ENCODE measurements at regions not wholly inside any gene's neighbourhood (a gene's known extent, or its start where the extent isn't known, plus 50 kb on each side); places are given as distances from the start of the nearest gene placed in this dataset.

DNA sequence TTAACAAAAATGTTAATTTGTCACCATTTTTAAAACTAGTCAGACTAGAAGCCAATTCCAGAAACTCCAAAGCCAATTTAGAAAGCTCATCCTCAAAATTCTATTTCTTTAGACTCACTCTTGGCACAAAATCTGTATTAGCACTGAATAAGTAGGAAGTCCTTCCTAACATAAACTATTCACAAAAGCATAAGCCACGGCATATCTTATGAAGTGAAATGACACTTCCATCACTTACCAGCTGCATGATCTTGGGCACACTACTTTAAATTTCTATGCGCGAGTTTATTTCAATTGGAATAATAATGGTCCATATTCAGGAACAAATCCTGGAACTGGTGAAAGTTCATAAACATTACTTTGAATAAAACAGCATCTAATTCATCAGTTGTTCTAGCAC is 1544.0 kb downstream of the TECRL start:
- DNase-seq (ENCODE audit: extremely low read depth, insufficient read length) = no peak
- TF ChIP-seq, protein P1, sequence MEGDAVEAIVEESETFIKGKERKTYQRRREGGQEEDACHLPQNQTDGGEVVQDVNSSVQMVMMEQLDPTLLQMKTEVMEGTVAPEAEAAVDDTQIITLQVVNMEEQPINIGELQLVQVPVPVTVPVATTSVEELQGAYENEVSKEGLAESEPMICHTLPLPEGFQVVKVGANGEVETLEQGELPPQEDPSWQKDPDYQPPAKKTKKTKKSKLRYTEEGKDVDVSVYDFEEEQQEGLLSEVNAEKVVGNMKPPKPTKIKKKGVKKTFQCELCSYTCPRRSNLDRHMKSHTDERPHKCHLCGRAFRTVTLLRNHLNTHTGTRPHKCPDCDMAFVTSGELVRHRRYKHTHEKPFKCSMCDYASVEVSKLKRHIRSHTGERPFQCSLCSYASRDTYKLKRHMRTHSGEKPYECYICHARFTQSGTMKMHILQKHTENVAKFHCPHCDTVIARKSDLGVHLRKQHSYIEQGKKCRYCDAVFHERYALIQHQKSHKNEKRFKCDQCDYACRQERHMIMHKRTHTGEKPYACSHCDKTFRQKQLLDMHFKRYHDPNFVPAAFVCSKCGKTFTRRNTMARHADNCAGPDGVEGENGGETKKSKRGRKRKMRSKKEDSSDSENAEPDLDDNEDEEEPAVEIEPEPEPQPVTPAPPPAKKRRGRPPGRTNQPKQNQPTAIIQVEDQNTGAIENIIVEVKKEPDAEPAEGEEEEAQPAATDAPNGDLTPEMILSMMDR (IDR thresholded peaks at IDR 0.05; ENCODE audit: insufficient read depth, low read length, poor library complexity, severe bottlenecking) = no peak
- no peaks in the 10 kb centered on the region for H3K27me3 ChIP-seq (replicated peaks; ENCODE audit: control insufficient read depth, insufficient read depth, low read length)
- no peaks in the 10 kb centered on the region for H3K36me3 ChIP-seq (ENCODE audit: control insufficient read depth, insufficient read depth, low read length)
- H3K4me3 ChIP-seq (replicated peaks; ENCODE audit: low read depth, low read length) = no peak overlapping the region

DNA sequence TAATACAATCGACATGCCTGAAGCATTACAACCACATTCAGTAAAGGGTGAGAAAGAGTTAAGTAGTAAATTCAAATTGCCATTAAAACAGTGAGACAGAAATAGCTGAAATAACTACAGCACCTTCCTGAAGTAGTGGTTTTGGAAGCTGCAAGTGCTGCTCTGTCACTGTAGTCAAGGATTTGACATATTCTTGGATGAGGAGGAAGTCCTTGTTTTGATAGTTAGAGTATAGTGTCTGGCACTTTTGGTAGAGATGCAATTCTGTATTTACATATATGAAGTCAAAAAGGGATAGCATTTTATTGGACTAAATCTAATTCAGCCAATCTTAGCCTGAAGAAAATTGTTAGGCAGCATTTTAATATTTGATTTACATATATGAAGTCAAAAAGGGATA is 1559.6 kb downstream of the TECRL start:
- no peak overlapping the region for H3K4me3 ChIP-seq (replicated peaks; ENCODE audit: low read depth, low read length)
- TF ChIP-seq, protein P1 (IDR thresholded peaks at IDR 0.05; ENCODE audit: insufficient read depth, low read length, poor library complexity, severe bottlenecking) = no peak
- no peaks in the 10 kb centered on the region for H3K27me3 ChIP-seq (replicated peaks; ENCODE audit: control insufficient read depth, insufficient read depth, low read length)
- H3K36me3 ChIP-seq (ENCODE audit: control insufficient read depth, insufficient read depth, low read length) = no peaks in the 10 kb centered on the region
- DNase-seq (ENCODE audit: extremely low read depth, insufficient read length) = no peak

DNA sequence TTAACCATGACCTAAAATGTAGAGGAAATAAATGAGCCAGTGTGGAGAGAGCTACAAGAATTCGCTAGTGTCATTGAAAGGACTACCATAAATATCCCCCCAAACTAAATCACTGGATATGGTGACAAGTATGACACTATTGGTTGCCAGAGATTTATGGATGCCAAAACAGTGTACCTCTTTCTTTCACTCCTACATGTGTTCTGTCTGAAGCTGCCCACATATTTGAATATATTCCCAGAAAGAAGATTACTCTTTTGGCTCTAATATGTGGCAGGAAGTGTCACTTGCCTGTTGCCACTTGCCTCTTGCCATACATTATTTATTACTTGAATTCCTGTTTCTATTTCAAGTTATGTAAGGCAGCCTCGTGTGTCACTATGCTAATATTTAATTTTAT is 1573.6 kb downstream of the TECRL start:
- Histone ChIP-seq H3K36me3 (ENCODE audit: control insufficient read depth, insufficient read depth, low read length) (no peaks in the 10 kb centered on the region), H3K27me3 (replicated peaks; ENCODE audit: control insufficient read depth, insufficient read depth, low read length) (no peaks in the 10 kb centered on the region), H3K4me3 (replicated peaks; ENCODE audit: low read depth, low read length) (no peak overlapping the region)
- TF ChIP-seq, protein P1 (IDR thresholded peaks at IDR 0.05; ENCODE audit: insufficient read depth, low read length, poor library complexity, severe bottlenecking) = no peak
- no peak for DNase-seq (ENCODE audit: extremely low read depth, insufficient read length)

DNA sequence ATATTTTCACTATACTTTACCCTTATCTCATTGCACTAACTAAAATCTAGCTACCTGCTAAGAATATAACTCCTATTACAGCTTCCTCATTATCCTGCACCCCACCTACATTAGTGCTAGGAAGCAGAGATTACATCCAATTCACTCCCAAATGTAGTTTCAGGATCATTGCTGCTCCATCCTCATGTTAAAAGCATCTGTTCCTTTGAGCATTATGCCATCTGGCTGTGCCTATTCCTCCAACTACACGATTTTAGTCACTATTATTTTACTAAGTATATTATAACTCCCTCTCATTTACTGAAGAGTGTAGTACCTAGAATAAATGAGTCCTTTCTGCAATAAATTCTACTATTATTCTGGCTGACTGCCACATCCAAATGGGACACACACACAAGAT is 1586.9 kb downstream of the TECRL start:
- no peak overlapping the region for H3K4me3 ChIP-seq (replicated peaks; ENCODE audit: low read depth, low read length)
- H3K36me3 ChIP-seq (ENCODE audit: control insufficient read depth, insufficient read depth, low read length) = no peaks in the 10 kb centered on the region
- H3K27me3 ChIP-seq (replicated peaks; ENCODE audit: control insufficient read depth, insufficient read depth, low read length) = no peaks in the 10 kb centered on the region
- DNase-seq (ENCODE audit: extremely low read depth, insufficient read length) = no peak
- TF ChIP-seq, protein P1 (IDR thresholded peaks at IDR 0.05; ENCODE audit: insufficient read depth, low read length, poor library complexity, severe bottlenecking) = no peak

DNA sequence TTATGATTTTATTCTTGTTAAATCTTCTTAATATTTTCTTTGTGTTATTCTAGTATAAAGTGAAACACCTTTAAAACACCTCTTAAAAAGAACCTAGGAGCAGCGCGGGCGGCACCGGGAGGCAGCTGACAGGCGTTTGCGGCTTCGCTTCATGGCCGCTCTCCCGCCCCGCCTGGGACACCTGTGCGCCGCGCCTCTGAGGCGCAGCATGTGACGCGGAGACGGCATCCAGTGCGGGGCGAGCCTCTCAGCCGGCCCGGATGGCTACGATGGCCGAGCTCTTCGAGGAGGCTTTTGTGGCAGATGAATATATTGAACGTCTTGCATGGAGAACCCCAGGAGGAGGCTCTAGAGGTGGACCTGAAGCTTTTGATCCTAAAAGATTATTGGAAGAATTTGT is 1592.7 kb downstream of the TECRL start:
- no peak for DNase-seq (ENCODE audit: extremely low read depth, insufficient read length)
- Histone ChIP-seq H3K4me3 (replicated peaks; ENCODE audit: low read depth, low read length) (no peak overlapping the region), H3K36me3 (ENCODE audit: control insufficient read depth, insufficient read depth, low read length) (no peaks in the 10 kb centered on the region), H3K27me3 (replicated peaks; ENCODE audit: control insufficient read depth, insufficient read depth, low read length) (no peaks in the 10 kb centered on the region)
- TF ChIP-seq, protein P1 (IDR thresholded peaks at IDR 0.05; ENCODE audit: insufficient read depth, low read length, poor library complexity, severe bottlenecking) = no peak

DNA sequence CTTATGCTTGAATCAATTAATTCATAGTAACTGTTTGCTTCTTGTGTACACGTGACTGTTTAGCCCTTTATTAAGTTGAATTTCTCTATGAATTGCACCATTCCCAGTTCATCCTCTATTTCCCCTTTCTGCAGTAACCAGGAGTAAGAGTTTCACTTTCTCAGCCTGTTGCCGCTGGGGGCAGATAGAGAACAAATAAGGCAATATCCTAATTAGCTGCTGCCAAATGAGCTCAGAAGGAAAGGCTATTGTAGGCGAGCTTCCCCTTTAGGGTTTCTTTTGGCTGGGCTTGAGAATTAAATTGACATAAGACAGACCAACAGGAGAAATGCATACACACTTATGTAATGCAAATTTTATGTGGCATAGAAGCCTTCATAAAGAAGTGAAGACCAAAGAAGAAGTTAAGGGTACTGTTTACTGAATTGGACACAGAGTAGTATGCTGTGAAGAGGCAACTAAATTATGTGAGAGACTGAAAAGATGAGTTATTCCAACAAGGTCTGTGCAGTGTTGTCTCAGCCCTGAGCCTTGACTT is 1594.7 kb downstream of the TECRL start:
- no peak for DNase-seq (ENCODE audit: extremely low read depth, insufficient read length)
- no peak overlapping the region for H3K4me3 ChIP-seq (replicated peaks; ENCODE audit: low read depth, low read length)
- no peaks in the 10 kb centered on the region for H3K27me3 ChIP-seq (replicated peaks; ENCODE audit: control insufficient read depth, insufficient read depth, low read length)
- no peaks in the 10 kb centered on the region for H3K36me3 ChIP-seq (ENCODE audit: control insufficient read depth, insufficient read depth, low read length)
- TF ChIP-seq, protein P1 (IDR thresholded peaks at IDR 0.05; ENCODE audit: insufficient read depth, low read length, poor library complexity, severe bottlenecking) = no peak

All from GM06990 (cell line).